NB4 (cell line): ENCODE measurements at regions not wholly inside any gene's neighbourhood (a gene's known extent, or its start where the extent isn't known, plus 50 kb on each side); places are given as distances from the start of the nearest gene placed in this dataset.

ENCODE experiments used
- POLR2A ChIP-seq: IDR thresholded peaks from 2 replicates; pipeline ENCODE4 v1.6.1; 2011; ENCODE audit warnings: mild to moderate bottlenecking; ENCODE audit not compliant: insufficient read length; ENCODE audit errors: extremely low read depth
- TF ChIP-seq, protein P1 (sequence below): IDR thresholded peaks from one replicate; pipeline ENCODE4 v1.5.1; 2012; ENCODE audit warnings: low read depth, low read length
- TF ChIP-seq, protein P2 (sequence below): IDR thresholded peaks from 2 replicates; pipeline ENCODE4 v1.6.1; 2011; ENCODE audit warnings: low read depth, low read length

DNA sequence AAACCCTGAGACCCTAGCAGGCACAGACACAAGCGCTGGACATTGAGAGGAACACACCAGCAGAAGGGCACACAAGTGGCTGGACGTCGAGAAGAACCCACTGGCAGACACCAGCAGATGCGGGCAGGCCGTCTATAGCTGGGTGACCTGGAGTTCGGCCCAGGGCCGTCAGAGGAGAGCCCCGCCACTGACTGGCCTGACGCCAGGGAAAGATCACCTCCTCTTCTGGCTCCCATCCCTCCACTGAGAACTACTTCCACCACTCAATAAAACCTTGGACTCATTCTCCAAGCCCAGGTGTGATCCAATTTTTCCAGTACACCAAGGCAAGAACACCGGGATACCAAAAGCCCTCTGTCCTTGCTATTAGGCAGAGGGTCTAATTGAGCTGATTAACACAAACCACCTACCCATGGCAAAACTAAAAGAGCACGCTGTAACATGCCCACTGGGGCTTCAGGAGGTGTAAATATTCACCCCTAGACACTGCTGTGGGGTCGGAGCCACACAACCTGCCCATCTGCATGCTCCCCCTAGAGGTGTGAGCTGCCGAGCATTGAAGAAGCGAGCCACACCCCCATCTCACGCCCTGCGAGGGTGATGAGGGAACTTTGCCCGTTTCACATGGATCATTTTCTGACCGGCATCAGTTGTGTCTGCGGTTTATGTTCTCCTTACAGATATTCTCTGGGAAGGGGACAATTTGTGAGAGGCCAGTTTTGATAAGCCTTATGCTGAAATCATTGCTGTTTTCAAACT lies 104.8 kb downstream of the HLX start:
- TF ChIP-seq POLR2A = no peak
- TF ChIP-seq, protein P1, sequence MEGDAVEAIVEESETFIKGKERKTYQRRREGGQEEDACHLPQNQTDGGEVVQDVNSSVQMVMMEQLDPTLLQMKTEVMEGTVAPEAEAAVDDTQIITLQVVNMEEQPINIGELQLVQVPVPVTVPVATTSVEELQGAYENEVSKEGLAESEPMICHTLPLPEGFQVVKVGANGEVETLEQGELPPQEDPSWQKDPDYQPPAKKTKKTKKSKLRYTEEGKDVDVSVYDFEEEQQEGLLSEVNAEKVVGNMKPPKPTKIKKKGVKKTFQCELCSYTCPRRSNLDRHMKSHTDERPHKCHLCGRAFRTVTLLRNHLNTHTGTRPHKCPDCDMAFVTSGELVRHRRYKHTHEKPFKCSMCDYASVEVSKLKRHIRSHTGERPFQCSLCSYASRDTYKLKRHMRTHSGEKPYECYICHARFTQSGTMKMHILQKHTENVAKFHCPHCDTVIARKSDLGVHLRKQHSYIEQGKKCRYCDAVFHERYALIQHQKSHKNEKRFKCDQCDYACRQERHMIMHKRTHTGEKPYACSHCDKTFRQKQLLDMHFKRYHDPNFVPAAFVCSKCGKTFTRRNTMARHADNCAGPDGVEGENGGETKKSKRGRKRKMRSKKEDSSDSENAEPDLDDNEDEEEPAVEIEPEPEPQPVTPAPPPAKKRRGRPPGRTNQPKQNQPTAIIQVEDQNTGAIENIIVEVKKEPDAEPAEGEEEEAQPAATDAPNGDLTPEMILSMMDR = peak; percentile 11
- TF ChIP-seq, protein P2, sequence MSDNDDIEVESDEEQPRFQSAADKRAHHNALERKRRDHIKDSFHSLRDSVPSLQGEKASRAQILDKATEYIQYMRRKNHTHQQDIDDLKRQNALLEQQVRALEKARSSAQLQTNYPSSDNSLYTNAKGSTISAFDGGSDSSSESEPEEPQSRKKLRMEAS = no peak
